OCI-LY3 (cell line): ENCODE measurements at regions not wholly inside any gene's neighbourhood (a gene's known extent, or its start where the extent isn't known, plus 50 kb on each side); places are given as distances from the start of the nearest gene placed in this dataset.

Experiments
- CTCF ChIP-seq: fragments of 200-600, 300-600 bp; sonication (generic); IDR thresholded peaks from 2 replicates; pipeline ENCODE4 v1.5.1; 2014; ENCODE audit warnings: antibody characterized with exemption, low read length, low read depth
- EZH2phosphoT487 ChIP-seq: fragments of 200-600 bp; shearing (Covaris generic); IDR thresholded peaks from 2 replicates; pipeline ENCODE4 v1.6.1; 2018; ENCODE audit warnings: antibody characterized with exemption, mixed run types, low read depth

GRCh38 chr14:87877877-87878276, 115.1 kb downstream of the GALC start:
- TF ChIP-seq CTCF (no peak), EZH2phosphoT487 (no peak)
